ENCODE measurements at regions not wholly inside any gene's neighbourhood (a gene's known extent, or its start where the extent isn't known, plus 50 kb on each side); places are given as distances from the start of the nearest gene placed in this dataset.
"Not testable (repeated sequence)": the region's sequence is repeated elsewhere in the genome, so short reads cannot be mapped to it uniquely, and the experiment has no call there.

- no peak for DNase-seq
Observed at GRCh38 chr2:59195851-59196250, 954.7 kb upstream of the FANCL start.

- no peak for DNase-seq
Observed at GRCh38 chr2:59191781-59192180, 950.7 kb upstream of the FANCL start.

- no peak for DNase-seq
Observed at GRCh38 chr2:59190518-59190917, 949.4 kb upstream of the FANCL start.

- no peak for DNase-seq
Observed at GRCh38 chr2:59184276-59185020, 943.3 kb upstream of the FANCL start.

GRCh38 chr2:59183070-59183469 lies 941.9 kb upstream of the FANCL start:
- DNase-seq, result no peak

- DNase-seq, result no peak
Observed at GRCh38 chr2:59182249-59182648, 941.1 kb upstream of the FANCL start.

- DNase-seq, result no peak
Observed at GRCh38 chr2:59181347-59181746, 940.2 kb upstream of the FANCL start.

- no peak for DNase-seq
Observed at GRCh38 chr2:59180621-59181020, 939.5 kb upstream of the FANCL start.

- no peak for DNase-seq
Observed at GRCh38 chr2:59180111-59180510, 939.0 kb upstream of the FANCL start.

GRCh38 chr2:59177748-59178147 lies 936.6 kb upstream of the FANCL start:
- no peak for DNase-seq

- no peak for DNase-seq
Observed at GRCh38 chr2:59176737-59177136, 935.6 kb upstream of the FANCL start.

- no peak for DNase-seq
Observed at GRCh38 chr2:59174536-59175243, 933.6 kb upstream of the FANCL start.

- no peak for DNase-seq
Observed at GRCh38 chr2:59173325-59173724, 932.2 kb upstream of the FANCL start.

- DNase-seq, result no peak
Observed at GRCh38 chr2:59171019-59171418, 929.9 kb upstream of the FANCL start.

GRCh38 chr2:59168766-59169165 lies 927.6 kb upstream of the FANCL start:
- no peak for DNase-seq

- no peak for DNase-seq
Observed at GRCh38 chr2:59167514-59167913, 926.4 kb upstream of the FANCL start.

- DNase-seq, result not testable (repeated sequence)
Observed at GRCh38 chr2:59157908-59158307, 916.8 kb upstream of the FANCL start.

GRCh38 chr2:59151805-59152204 lies 910.7 kb upstream of the FANCL start:
- DNase-seq, result no peak

GRCh38 chr2:59150217-59150849 lies 909.2 kb upstream of the FANCL start:
- no peak for DNase-seq

GRCh38 chr2:59149271-59149670 lies 908.1 kb upstream of the FANCL start:
- DNase-seq, result no peak

- no peak for DNase-seq
Observed at GRCh38 chr2:59112258-59112657, 871.1 kb upstream of the FANCL start.

GRCh38 chr2:59096973-59097372 lies 855.8 kb upstream of the FANCL start:
- no peak for DNase-seq

GRCh38 chr2:59093571-59093970 lies 852.4 kb upstream of the FANCL start:
- no peak for DNase-seq

- DNase-seq, result no peak
Observed at GRCh38 chr2:59084326-59084725, 843.2 kb upstream of the FANCL start.
